Brain pericyte (primary cell): ENCODE measurements at regions not wholly inside any gene's neighbourhood (a gene's known extent, or its start where the extent isn't known, plus 50 kb on each side); places are given as distances from the start of the nearest gene placed in this dataset.
"Not testable (repeated sequence)": the region's sequence is repeated elsewhere in the genome, so short reads cannot be mapped to it uniquely, and the experiment has no call there.

Source experiments
- DNase-seq: peaks from one replicate; pipeline ENCODE4 v3.0.0-alpha.2; 2012; ENCODE audit warnings: low read depth, low spot score

DNA sequence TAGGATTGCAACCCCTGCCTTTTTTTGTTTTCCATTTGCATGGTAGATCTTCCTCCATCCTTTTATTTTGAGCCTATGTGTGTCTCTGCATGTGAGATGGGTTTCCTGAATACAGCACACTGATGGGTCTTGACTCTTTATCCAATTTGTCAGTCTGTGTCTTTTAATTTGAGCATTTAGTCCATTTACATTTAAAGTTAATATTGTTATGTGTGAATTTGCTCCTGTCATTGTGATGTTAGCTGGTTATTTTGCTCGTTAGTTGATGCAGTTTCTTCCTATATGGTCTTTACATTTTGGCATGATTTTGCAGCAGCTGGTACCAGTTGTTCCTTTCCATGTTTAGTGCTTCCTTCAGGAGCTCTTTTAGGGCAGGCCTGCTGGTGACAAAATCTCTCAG is 2003.1 kb upstream of the CDH6 start:
- not testable (repeated sequence) for DNase-seq

DNA sequence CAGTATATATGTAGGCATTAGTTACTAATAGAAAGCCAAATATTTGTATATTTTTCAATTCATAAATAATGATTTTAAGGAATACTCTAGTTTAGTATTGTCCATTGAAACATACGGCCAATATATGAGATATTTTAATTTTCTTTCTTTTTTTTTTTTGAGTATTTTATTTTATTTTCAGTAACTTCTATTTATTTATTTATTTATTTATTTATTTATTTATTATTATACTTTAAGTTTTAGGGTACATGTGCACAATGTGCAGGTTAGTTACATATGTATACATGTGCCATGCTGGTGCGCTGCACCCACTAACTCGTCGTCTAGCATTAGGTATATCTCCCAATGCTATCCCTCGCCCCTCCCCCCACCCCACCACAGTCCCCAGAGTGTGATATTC is 2007.1 kb upstream of the CDH6 start:
- DNase-seq = not testable (repeated sequence)

- no peak for DNase-seq
These were observed 2007.9 kb upstream of the CDH6 start for GRCh38 chr5:29185558-29185957.

GRCh38 chr5:29175774-29176173 is 2017.7 kb upstream of the CDH6 start:
- no peak for DNase-seq

DNA sequence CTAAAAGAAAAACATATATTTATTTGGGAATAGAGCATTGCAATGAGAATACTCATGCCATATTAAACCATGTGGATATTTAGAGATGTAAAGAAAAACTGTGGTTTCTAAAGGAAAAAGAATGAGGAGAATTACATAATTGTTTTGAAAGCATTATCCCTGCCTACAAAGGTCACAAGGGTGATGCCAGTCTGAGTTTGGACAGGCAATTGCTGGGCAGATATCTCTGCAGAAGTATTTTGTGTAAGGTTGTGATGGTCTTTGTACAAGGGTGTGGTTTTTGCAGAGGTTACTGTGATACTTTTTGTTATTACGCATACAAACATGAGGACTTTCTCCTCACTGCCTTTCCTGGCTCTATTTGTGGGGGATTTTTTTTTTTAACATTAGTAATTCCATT is 2022.9 kb upstream of the CDH6 start:
- DNase-seq = no peak

DNA sequence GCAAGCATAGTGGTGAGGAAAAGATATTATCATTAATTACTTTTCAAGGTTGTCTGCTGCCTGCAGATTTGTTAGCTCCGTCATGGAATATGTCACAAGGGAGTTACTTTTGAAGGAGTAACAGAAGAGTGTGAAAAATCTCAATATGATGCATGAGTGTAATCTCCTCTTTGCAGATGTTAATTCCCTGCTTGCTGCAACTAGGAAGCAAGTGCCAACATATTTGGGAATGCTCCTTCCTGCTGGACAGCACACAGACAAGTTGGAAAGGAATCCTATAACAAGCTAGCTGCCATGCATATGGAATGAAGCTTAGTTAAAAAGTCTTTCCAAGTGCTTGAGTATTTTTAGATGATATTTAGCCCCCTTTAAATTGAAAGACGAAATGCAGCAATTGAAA is 2023.6 kb upstream of the CDH6 start:
- no peak for DNase-seq

DNA sequence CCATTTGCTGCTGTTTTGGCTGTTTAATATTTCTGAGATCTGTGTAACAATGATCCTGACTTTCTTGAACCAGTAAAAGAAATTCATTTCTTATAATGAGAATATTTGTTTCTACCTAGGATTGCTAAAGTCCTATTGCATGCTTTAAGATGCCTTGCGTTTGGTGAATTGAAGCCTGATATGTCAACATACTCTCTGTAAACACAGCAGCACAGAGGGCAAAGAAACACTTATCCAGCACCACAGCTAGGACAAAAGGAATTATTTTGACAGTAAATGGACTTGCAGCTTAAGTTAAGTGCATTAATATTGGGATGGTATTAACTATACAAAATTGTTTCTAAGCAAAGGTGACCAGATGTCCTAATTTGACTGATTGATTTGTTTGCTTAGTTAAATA is 2031.2 kb upstream of the CDH6 start:
- DNase-seq = no peak

- no peak for DNase-seq
These were observed 2031.8 kb upstream of the CDH6 start for GRCh38 chr5:29161399-29162291.

- DNase-seq = no peak
These were observed 2035.5 kb upstream of the CDH6 start for GRCh38 chr5:29157975-29158374.

- no peak for DNase-seq
These were observed 2042.6 kb upstream of the CDH6 start for GRCh38 chr5:29150840-29151239.

GRCh38 chr5:29148581-29148980 is 2044.9 kb upstream of the CDH6 start:
- DNase-seq = no peak

GRCh38 chr5:29148073-29148472 is 2045.4 kb upstream of the CDH6 start:
- no peak for DNase-seq

GRCh38 chr5:29143266-29143665 is 2050.2 kb upstream of the CDH6 start:
- DNase-seq = no peak

DNA sequence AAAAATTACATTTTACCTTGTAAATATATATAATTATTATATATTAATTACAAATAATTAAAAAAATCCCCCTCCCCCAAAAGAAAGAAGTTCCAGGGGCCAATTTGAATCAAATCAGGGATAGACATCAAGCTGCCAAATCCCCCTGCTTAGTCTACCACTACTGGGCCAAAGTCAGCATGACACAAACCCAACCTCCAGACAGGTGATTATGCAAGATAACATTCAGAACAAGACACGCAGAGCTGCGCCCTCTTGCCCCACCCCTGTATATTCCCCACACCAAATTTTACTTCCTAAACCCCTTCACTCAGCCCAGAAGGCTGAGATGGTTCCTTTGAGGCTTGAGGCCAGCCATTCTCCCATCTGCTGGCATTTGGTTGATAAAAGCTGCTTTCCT is 2059.1 kb upstream of the CDH6 start:
- no peak for DNase-seq

DNA sequence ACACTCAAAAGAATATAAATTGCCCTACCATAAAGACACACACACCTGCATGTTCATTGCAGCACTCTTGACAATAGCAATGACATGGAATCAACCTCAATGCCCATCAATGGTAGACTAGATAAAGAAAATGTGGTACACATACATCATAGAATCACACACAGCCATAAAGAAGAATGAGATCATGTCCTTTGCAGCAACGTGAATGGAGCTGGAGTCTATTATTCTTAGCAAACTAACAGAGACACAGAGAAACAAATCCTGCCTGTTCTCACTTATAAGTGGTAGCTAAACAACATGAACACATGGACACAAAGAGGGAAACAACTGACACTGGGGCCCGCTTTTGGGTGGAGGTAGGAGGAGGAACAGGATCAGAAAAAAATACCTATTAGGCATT is 2062.2 kb upstream of the CDH6 start:
- DNase-seq = no peak

GRCh38 chr5:29130786-29131185 is 2062.7 kb upstream of the CDH6 start:
- DNase-seq = no peak

GRCh38 chr5:29127524-29128156 is 2065.8 kb upstream of the CDH6 start:
- not testable (repeated sequence) for DNase-seq

- DNase-seq = not testable (repeated sequence)
These were observed 2067.0 kb upstream of the CDH6 start for GRCh38 chr5:29126462-29126861.

GRCh38 chr5:29122306-29122705 is 2071.2 kb upstream of the CDH6 start:
- DNase-seq = no peak

- no peak for DNase-seq
These were observed 2076.0 kb upstream of the CDH9 start for GRCh38 chr5:29114331-29114768.

- DNase-seq = no peak
These were observed 2075.1 kb upstream of the CDH9 start for GRCh38 chr5:29113516-29113915.

DNA sequence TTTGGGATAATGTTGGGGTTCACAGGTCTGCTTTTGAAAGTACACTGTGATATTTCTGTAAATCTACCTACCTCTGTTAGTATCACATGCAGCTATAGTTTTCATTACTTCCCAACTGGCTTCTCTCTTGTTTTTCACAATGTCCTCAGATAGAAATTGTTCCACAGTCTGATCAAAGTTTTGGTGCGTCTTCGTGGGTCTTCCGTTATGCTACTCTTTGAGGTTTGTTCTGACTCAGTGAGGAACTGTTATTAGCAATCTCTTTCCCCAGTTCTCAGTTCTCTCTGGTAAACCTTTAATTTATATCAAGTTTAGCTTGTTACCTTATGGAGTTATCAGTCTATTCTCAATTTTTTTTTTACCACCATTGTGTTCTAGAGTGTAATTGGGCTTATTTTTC is 2061.2 kb upstream of the CDH9 start:
- DNase-seq = no peak

DNA sequence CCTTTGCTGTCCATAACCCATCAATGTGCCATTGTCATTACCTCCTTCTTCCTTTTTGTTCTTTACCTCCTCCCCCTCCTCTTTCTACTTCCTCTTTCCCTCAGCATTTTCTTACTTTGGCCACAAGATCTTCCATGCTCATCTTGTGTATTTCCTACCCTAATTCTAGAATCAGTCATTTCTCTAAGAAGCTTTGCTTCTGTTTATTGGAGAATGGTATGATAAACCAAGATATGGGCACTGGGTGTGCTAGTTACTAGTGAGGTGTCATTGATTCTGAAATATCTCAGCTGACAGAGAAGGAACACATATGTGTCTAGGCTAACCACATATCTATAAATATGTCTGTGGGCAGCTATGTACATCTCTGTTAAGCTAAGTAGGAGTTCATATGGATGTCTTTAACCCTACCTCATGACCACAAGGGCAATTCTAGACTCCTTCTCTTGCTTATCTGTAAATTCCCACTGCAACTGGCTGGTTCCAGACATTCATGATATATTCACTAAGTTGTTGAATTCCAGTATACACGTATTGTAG is 2051.3 kb upstream of the CDH9 start:
- no peak for DNase-seq
